ENCODE measurements at regions not wholly inside any gene's neighbourhood (a gene's known extent, or its start where the extent isn't known, plus 50 kb on each side); places are given as distances from the start of the nearest gene placed in this dataset.

DNA sequence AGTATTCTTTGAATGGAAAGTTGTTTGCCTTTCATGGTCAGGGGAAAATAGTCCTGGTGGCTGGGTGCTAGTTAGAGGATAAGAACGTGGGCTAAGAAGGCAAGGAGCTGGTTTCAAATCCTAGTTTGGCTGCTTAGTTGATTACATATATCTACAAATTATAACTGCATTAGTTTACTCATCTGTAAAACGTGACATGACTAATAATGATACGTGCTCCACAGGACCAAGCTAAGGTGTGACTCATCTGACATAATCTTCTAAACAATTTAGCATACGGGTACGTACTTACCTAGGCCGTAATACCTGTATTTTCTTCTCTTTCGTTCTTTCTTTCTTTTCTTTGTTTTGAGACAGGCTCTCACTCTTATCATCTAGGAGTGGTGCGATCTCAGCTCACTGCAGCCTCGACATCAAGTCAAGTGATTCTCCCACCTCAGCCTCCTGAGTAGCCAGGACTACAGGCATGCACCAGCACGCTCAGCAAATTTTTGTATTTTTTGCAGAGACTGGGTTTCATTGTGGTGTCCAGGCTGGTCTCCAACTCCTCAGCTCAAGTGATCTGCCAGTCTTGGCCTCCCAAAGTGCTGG, 1274.2 kb upstream of the GJE1 start:
- no peak for DNase-seq (ENCODE audit: insufficient read length, low spot score)
- TF ChIP-seq POLR2A (IDR thresholded peaks at IDR 0.05; ENCODE audit: low read depth, low read length): no peak

DNA sequence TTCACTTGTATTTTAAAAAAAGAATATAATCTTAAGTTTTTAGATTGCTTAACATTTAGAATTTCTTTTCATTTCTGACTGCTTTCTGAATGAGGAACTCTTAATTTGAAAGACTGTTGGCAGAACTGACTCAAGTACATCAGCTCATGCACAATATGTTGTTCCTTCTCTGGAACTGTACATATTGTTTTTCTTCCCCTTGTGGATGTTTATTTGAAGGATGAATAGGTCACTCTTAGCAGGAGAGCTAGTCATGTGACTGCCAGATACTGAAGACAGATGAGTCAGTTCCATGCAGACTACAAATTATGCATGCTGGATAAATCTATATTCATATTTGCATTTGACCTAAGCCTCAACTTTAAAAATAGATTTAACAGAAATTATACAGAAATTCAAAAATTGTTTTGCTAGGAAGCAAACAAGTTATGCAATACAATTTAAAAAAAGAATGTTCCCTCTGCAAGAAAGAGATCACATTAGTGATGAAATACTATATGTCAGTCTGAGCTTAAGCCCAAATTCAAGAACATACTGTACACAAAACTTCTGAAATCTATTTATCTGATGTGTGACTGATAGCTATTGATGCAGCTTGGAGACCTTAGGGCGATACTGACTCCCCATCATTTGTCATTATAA, 1274.9 kb upstream of the GJE1 start:
- DNase-seq (ENCODE audit: insufficient read length, low spot score) (peak; percentile 4), FAIRE-seq (peak; percentile 91)
- no peak for TF ChIP-seq POLR2A (IDR thresholded peaks at IDR 0.05; ENCODE audit: low read depth, low read length)

More for the DNA sequence above, 1274.2 kb upstream of the GJE1 start:
- no peak for FAIRE-seq

DNA sequence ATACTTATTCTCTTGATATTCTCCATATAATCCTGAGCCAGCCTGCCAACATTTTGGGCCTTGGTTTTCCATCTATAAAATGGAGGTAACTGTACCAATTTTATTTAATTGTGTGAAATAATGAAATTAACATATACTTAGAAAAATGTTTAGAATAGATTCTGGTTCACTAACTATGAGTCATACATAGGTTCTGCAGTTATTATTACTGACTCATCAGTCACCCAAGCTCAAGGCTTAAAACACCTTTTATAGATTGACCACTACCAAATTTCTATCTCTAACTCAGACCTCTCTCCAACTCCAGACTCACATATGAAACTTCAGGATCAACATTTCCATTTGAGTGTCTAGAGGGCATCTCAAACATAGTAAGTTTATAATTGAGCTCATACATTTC, 1277.2 kb upstream of the GJE1 start:
- TF ChIP-seq POLR2A (IDR thresholded peaks at IDR 0.05; ENCODE audit: low read depth, low read length): no peak
- DNase-seq (ENCODE audit: insufficient read length, low spot score) (no peak), FAIRE-seq (no peak)

DNA sequence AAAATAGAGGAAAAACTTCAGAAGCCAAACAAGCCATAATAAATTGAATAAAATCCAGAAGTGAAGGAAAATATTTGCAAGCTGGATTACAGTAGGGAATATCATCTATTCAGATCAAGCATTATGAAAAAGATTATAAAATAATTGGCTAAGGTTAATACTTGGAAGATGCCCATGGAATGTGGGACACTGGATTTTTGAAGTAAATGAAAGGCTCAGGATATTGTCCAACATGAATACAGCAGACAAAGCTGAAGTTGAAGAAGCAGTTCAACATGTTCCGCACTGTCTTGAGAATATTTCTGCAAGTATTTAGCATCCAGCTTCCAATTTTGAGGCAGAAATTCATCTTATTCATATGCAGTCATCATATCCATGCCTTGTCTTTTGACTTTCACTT, 1278.4 kb upstream of the GJE1 start:
- DNase-seq (ENCODE audit: insufficient read length, low spot score) (no peak), FAIRE-seq (no peak)
- TF ChIP-seq POLR2A (IDR thresholded peaks at IDR 0.05; ENCODE audit: low read depth, low read length): no peak

DNA sequence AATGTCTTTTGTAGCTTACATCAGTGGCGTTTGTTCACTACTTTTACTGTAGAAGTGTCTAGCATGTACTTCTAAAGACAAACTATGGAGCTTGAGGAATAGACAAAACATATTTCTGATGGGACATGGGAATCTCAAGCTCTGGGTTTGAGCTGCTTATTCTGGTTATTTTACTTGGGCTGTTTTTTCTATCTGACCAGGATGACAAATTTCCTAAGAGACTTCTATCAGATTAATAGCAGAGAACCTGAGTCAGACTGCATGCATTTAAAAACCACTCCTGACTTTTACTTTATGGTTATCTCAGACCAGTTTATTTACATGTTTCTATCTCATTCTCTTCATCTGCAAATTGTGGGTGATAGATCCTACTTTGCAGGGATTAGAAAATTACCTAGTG, 1282.3 kb upstream of the GJE1 start:
- no peak for TF ChIP-seq POLR2A (IDR thresholded peaks at IDR 0.05; ENCODE audit: low read depth, low read length)
- no peak for FAIRE-seq
- DNase-seq (ENCODE audit: insufficient read length, low spot score): no peak

DNA sequence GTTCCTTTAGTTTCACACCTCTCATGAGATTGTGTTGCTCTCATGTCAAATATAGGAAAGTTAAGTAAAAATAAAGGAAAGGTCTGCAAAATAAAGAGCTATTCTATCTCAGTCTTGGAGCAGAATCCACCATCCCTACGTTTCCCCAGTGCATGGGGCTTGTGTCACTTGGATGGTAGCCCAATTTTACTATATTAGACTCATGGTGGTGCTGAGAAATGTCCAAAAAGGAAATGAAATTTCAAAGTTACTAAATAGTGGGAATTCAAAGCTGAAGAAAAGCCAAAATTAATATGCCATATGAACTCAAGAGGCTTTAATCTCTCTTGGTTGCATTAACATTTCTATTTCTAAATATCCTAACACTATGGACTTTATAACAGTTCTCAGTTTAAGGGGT, 1283.3 kb upstream of the GJE1 start:
- no peak for TF ChIP-seq POLR2A (IDR thresholded peaks at IDR 0.05; ENCODE audit: low read depth, low read length)
- DNase-seq (ENCODE audit: insufficient read length, low spot score): no peak
- FAIRE-seq: no peak

DNA sequence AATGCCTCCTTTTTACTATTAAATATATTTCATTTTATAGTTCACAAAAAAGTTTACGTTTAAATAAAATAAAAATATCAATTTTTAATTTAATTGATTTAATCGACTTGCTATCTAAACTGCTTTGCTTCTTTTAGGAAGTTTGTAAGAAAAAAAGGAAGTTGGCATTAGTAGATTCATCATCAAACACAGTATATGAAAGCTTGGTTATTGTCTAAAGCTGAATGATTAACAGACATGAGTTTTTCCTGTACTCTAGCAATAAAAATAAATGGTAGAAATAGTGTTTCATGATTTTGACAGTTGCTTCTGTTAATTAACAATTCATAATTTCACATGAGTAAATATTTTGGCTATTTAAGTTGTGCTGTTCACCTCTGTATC, 1285.5 kb upstream of the GJE1 start:
- FAIRE-seq (no peak), DNase-seq (ENCODE audit: insufficient read length, low spot score) (no peak)
- TF ChIP-seq POLR2A (IDR thresholded peaks at IDR 0.05; ENCODE audit: low read depth, low read length): no peak

DNA sequence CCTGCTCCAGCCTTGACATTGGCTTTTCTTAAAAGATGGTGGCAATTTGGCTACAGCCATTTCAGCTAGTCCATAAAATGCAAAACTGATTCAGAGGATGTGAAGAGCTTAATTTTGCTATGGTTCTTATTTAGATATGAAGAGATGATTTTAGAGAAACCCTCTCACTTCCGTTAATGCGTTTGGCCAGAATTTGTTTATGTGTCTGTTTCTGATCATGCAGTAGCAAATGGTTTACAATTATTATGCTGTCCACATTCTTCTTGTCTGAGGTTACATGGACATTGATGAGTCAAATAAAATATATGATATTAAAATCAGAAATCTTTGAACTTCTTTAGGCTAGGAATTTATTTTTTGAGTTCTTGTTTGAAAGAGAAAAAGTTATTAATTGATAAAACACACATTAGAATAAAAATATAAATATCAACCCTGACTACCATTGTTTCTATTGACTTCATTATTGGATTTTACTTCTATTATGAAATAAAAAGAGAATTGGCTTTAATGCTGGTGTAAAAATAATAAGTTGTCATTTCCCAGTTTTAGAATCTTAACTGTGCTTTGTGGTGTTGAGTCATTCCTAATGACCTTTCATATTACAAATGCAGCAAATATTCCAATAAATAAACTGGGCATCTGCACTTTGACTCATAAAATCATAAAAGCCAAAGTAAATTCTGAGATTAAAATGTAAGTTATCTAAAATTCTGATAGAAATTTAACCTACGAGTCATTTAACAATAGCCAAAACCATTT, 1286.0 kb upstream of the GJE1 start:
- no peak for TF ChIP-seq POLR2A (IDR thresholded peaks at IDR 0.05; ENCODE audit: low read depth, low read length)
- DNase-seq (ENCODE audit: insufficient read length, low spot score): no peak

DNA sequence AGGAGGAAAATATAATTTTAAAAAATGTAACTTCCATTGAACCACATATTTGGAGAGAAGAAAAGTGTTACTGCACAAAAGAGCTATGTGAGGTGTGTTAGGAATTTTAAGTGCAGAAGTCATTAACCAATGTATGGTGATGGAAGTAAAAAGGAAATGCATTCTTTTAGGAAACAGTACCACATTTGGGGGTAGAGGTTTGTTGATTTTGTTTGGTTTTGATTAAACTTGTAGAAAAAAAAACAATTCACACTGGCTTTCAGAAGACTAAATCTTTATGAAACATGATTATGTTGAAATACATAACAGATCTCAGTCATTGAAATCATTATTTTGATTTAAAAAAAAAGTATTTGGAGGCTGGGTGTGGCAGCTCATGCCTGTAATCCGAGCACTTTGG, 1287.0 kb upstream of the GJE1 start:
- DNase-seq (ENCODE audit: insufficient read length, low spot score): no peak
- no peak for FAIRE-seq
- TF ChIP-seq POLR2A (IDR thresholded peaks at IDR 0.05; ENCODE audit: low read depth, low read length): no peak

More for the DNA sequence above, 1286.0 kb upstream of the GJE1 start:
- FAIRE-seq: no peak

DNA sequence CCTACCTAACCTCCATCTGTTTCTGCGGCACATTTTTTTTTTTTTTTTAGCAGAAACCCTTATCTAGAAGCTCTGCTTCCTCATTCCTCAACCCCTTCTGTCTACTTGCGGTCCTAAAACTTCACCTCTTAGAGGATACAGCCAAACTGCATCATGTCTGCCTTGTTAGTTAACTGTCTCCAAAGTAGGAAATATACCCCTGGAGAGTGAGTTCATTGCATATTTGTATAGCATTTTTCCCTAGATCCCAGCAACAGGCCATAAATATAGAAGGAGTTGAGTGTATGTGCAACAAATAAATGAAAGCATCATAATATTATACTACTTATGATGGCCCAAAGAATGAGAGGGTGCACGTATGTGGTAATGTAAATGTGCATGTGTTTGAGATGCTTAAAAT, 1288.6 kb upstream of the GJE1 start:
- FAIRE-seq (no peak), DNase-seq (ENCODE audit: insufficient read length, low spot score) (no peak)
- TF ChIP-seq POLR2A (IDR thresholded peaks at IDR 0.05; ENCODE audit: low read depth, low read length): no peak

DNA sequence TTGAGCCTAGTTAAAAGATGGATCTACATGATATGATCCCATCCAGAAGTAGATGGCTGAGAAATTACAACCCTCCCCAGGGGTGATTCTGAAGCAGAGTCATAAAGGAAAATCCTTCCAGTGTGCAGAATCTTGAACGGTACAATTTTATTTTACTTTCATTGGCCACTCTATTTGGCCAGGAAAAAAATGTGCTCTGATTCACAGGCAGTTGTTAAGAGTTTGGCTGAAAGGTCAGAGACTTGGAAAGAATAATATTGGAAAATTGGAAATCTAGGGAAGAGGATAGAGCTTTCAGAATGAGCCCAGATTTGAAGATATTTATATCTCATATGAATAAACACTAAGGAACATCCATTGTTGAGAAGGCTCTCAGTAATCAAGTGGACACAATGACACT, 1299.3 kb upstream of the GJE1 start:
- no peak for DNase-seq (ENCODE audit: insufficient read length, low spot score)
- no peak for TF ChIP-seq POLR2A (IDR thresholded peaks at IDR 0.05; ENCODE audit: low read depth, low read length)
- FAIRE-seq: no peak

DNA sequence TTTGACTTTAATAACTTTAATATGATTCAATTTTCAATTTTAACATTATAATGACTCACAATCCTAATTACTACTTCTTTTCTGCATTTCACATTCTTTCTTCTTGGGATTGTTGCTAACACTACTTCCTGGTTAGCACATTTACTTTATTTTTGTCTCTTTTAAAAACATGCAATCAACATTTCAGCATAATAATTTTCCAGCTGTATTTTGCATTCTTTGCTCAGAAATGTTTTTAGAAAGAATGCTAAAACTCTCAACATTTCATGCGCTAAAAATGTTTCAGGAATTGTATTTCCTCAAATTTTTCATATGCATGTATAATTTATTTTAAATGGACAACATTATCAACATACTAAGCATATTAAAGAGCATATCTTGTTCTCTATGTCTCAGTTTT, 1302.1 kb upstream of the GJE1 start:
- DNase-seq (ENCODE audit: insufficient read length, low spot score) (no peak), FAIRE-seq (no peak)
- no peak for TF ChIP-seq POLR2A (IDR thresholded peaks at IDR 0.05; ENCODE audit: low read depth, low read length)

DNA sequence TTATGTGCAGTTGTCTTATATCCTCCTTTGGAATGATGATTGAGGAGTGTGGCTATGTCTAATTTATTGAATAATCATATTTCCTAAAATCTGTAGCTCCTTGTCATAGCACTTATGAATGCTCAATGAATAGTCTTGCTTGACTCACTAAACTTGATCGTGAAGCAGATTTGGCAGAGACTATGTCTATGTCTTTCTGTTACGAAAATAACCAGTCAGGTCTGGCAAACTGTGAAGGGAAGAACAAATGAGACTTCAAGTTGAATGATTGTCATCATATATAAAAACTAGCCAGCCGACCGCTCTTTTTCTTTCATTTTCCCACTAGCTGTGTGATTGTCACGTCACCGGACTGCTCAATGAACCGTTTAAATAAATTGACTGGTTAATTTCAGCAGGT, 1303.9 kb upstream of the GJE1 start:
- no peak for FAIRE-seq
- no peak for TF ChIP-seq POLR2A (IDR thresholded peaks at IDR 0.05; ENCODE audit: low read depth, low read length)
- DNase-seq (ENCODE audit: insufficient read length, low spot score): no peak

DNA sequence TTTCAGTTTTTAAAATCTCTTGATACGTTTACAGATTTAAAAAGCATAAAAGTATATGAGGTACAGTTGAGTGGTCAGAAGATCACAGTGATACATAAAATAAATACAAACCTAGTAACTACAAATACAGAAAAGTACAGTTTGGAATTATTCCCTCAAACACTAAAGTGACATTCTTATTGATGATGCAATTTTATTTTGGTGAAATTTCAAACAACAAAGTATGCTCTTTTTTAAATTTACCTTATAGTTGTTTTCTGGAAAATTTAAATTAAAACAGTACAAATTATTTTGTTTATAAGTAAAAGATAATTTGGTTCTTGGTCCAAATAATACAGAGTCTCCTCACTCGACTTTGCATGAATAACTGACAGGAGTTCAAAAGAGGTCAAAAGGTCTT, 1305.1 kb upstream of the GJE1 start:
- no peak for FAIRE-seq
- no peak for DNase-seq (ENCODE audit: insufficient read length, low spot score)
- TF ChIP-seq POLR2A (IDR thresholded peaks at IDR 0.05; ENCODE audit: low read depth, low read length): no peak

DNA sequence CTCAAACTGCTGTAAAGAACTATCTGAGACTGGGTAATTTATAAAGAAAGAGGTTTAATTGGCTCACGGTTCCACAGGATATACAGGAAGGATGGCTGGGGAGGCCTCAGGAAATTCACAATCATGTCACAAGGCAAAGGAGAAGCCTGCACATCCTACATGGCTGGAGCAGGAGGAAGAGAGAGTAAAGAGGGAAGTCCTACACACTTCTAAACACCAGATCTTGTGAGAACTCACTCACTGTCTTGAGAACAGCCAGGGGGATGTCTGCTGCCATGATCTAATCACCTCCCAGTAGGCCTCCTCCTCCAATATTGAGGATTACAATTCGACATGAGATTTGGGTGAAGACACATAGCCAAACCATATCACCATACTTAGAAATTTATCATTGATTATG, 1307.0 kb upstream of the GJE1 start:
- no peak for FAIRE-seq
- DNase-seq (ENCODE audit: insufficient read length, low spot score): no peak
- no peak for TF ChIP-seq POLR2A (IDR thresholded peaks at IDR 0.05; ENCODE audit: low read depth, low read length)

Measured in H54 (cell line).